ENCODE measurements at regions not wholly inside any gene's neighbourhood (a gene's known extent, or its start where the extent isn't known, plus 50 kb on each side); places are given as distances from the start of the nearest gene placed in this dataset.
A peak's percentile ranks its signal among the peaks of the same experiment; 100 is the strongest.

DNA sequence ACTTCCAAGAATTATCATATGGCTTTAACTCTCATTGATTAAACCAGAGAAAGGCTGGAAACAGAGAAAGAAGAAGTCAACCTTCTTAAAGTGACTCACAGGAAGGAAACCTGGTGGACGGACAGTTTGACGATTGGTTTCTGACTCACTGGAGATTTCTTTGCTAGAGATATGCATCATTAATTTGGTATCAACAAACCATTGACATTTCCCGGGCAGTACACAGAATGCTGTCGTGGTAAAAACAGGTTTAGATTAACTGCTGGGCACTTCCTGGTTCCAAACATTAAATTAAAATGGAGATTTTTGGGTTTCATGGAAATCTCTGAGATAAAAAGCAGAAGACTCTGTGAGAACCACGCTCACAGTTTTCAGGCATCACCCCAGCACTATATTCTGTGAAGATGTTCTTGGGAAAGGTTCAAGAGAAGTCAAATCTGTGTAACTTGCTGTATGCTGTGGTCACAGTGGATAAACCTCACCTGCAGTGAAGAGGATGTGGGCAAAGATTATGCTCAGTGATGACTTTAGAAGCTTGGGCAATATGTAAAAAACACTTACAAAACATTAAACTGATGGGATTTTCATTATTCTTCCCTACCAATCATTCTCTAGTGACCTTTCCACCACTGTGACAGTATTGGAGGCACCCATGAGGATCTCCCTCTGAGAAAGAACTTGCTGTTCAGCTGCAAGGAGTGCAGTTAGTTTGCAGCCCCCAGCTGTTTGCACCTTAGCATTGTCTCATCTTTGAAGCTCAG, 61.1 kb upstream of the CD44 start:
- Histone ChIP-seq H3K36me3 (ENCODE audit: insufficient read depth, low read length) (no peaks in the 10 kb centered on the region), H3K27ac (ENCODE audit: low read depth, low read length) (peak overlapping the region; percentile 85), H3K27me3 (ENCODE audit: insufficient read depth, low read length) (no peaks in the 10 kb centered on the region), H3K4me1 (ENCODE audit: control insufficient read depth, insufficient read depth, low read length, unreplicated experiment) (peaks cover 39% of the 10 kb centered on the region), H3K79me2 (ENCODE audit: control insufficient read depth, insufficient read depth, low read length, unreplicated experiment) (no peaks in the 10 kb centered on the region), H3K4me3 (ENCODE audit: low read depth, low read length) (no peak overlapping the region), H2AFZ (ENCODE audit: low read length, unreplicated experiment) (peak overlapping the region; percentile 56)

DNA sequence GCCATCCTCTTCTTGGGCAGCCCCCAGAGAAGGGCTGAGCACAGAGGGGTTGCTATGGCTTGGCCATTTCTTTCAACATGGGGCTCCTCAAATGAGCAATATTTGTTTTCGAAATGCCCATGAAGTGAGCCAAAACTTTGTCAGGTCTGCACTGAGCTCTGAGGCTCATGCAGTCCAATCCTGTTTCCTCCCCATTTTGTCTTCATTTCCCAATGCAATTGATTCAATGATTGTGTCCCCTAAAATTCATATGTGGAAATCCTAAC, 60.6 kb upstream of the CD44 start:
- peak overlapping the region; percentile 85 for H3K27ac ChIP-seq (ENCODE audit: low read depth, low read length)
- peaks cover 43% of the 10 kb centered on the region for H3K4me1 ChIP-seq (ENCODE audit: control insufficient read depth, insufficient read depth, low read length, unreplicated experiment)
- H3K27me3 ChIP-seq (ENCODE audit: insufficient read depth, low read length): no peaks in the 10 kb centered on the region
- no peak overlapping the region for H3K4me3 ChIP-seq (ENCODE audit: low read depth, low read length)
- no peaks in the 10 kb centered on the region for H3K36me3 ChIP-seq (ENCODE audit: insufficient read depth, low read length)
- no peaks in the 10 kb centered on the region for H3K79me2 ChIP-seq (ENCODE audit: control insufficient read depth, insufficient read depth, low read length, unreplicated experiment)
- H2AFZ ChIP-seq (ENCODE audit: low read length, unreplicated experiment): no peak overlapping the region

DNA sequence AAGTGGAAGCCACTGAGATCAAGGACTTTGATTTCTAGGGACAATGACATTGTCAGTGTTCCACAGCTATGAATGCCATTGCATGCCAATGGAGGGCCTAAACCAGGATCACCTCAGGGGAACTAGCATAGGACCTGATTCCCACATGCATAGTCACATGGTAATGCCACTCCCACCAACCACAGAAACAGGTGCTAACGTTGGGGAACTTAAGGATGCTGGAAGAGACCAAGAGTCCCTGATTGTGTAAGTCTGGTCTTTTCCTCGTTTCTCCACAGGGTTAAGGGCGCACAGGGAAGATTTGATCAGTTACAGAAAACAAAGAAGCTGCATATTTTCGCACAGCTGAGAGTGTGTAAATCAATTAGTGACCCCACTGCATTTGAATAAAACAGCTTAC, 59.4 kb upstream of the CD44 start:
- no peaks in the 10 kb centered on the region for H3K36me3 ChIP-seq (ENCODE audit: insufficient read depth, low read length)
- no peaks in the 10 kb centered on the region for H3K79me2 ChIP-seq (ENCODE audit: control insufficient read depth, insufficient read depth, low read length, unreplicated experiment)
- H3K27me3 ChIP-seq (ENCODE audit: insufficient read depth, low read length): no peaks in the 10 kb centered on the region
- no peak overlapping the region for H3K4me3 ChIP-seq (ENCODE audit: low read depth, low read length)
- H2AFZ ChIP-seq (ENCODE audit: low read length, unreplicated experiment): no peak overlapping the region
- no peak overlapping the region for H3K27ac ChIP-seq (ENCODE audit: low read depth, low read length)
- peaks cover 47% of the 10 kb centered on the region for H3K4me1 ChIP-seq (ENCODE audit: control insufficient read depth, insufficient read depth, low read length, unreplicated experiment)

DNA sequence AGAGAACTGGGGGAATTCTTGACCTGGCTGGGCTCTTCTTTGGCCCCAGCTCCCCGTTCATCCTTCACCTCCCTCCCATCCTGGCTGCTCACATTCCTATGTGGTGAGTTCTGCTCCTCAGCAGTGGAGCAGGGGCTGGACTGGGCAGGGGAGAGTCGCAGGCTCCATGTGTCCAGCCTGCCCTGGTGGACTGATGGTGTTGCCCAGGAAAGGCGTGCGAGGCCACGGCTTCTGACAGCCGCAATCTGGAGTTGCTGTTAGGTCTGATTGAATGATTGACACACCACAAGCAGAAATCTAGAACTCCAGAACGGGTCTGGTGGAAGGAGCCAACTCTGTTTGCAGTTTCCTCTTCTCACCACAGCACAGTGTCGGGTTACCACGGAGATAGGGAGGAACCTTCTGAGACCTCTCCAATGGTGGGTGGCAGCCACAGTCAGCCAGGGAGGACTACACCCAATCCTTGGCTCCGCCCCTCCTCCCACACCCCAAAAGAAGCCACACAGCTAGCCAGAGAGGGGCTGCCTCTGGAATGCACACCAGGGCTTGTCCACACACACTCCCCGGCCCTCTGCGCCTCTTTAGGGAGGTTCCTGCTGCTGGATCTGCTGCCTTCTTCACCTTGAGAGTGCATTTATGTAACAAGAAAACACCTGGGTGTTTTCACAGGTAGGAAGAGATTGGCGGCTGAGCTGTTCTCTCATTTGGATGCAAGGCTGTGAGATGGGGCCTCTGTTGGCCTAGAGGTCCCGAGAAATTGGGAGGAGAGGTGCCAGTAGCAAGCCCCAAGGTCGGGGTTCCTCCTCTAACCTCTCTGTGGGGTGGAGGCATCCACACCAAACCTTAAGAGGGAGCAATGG, 56.4 kb upstream of the CD44 start:
- peak overlapping the region; percentile 8 for H2AFZ ChIP-seq (ENCODE audit: low read length, unreplicated experiment)
- peaks cover 47% of the 10 kb centered on the region for H3K4me1 ChIP-seq (ENCODE audit: control insufficient read depth, insufficient read depth, low read length, unreplicated experiment)
- no peaks in the 10 kb centered on the region for H3K79me2 ChIP-seq (ENCODE audit: control insufficient read depth, insufficient read depth, low read length, unreplicated experiment)
- H3K27me3 ChIP-seq (ENCODE audit: insufficient read depth, low read length): no peaks in the 10 kb centered on the region
- H3K36me3 ChIP-seq (ENCODE audit: insufficient read depth, low read length): no peaks in the 10 kb centered on the region
- H3K27ac ChIP-seq (ENCODE audit: low read depth, low read length): peak overlapping the region; percentile 95
- H3K4me3 ChIP-seq (ENCODE audit: low read depth, low read length): peak overlapping the region; percentile 42

GRCh38 chr11:35083181-35083430, 55.9 kb upstream of the CD44 start:
- H2AFZ ChIP-seq (ENCODE audit: low read length, unreplicated experiment): peak overlapping the region; percentile 8
- peak overlapping the region; percentile 95 for H3K27ac ChIP-seq (ENCODE audit: low read depth, low read length)
- peak overlapping the region; percentile 42 for H3K4me3 ChIP-seq (ENCODE audit: low read depth, low read length)

DNA sequence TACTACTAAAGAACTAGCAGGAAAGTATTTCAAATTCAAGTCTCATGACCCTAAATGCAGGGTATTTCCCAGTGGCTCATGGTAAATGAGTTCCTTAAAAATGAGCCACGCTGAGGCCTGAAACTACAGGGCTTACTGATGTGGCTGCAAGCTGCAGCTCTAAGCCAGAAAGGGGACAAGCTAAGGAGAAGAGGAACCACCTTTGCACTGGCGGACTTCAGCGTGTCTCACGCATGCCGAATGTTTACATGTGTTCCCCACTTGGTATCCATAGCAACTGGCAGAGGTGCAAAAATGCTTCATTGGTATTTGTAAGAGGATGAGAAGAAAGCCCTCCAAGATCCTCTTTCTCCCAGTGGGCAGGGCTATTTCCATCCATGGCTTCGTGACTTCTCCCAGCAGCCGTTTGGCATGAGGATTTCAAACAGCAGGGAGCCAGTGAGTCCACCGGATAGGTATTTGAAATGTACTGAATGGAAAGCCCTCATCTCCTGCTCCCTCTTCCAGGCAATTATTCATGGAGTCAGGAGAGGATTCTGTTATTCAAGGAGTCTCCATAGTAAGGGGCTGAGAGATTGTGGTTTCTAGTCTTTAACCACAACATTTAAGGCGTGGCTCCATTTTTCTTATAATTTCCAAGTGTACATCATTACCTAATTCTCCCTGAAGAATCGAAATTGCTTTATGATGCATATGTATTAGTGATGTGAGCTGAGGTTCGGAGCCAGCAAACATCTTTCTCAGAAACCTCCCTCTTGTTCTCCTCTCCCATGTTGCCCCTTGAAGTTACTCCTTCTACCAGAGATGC, 55.3 kb upstream of the CD44 start:
- peak overlapping the region; percentile 95 for H3K27ac ChIP-seq (ENCODE audit: low read depth, low read length)
- no peaks in the 10 kb centered on the region for H3K79me2 ChIP-seq (ENCODE audit: control insufficient read depth, insufficient read depth, low read length, unreplicated experiment)
- no peaks in the 10 kb centered on the region for H3K27me3 ChIP-seq (ENCODE audit: insufficient read depth, low read length)
- H3K4me1 ChIP-seq (ENCODE audit: control insufficient read depth, insufficient read depth, low read length, unreplicated experiment): peaks cover 44% of the 10 kb centered on the region
- no peaks in the 10 kb centered on the region for H3K36me3 ChIP-seq (ENCODE audit: insufficient read depth, low read length)
- H2AFZ ChIP-seq (ENCODE audit: low read length, unreplicated experiment): peak overlapping the region; percentile 64
- H3K4me3 ChIP-seq (ENCODE audit: low read depth, low read length): peak overlapping the region; percentile 42; the same call in 1 of the 2 replicates

More at GRCh38 chr11:35083181-35083430, 55.9 kb upstream of the CD44 start:
- Histone ChIP-seq H3K79me2 (ENCODE audit: control insufficient read depth, insufficient read depth, low read length, unreplicated experiment) (no peaks in the 10 kb centered on the region), H3K4me1 (ENCODE audit: control insufficient read depth, insufficient read depth, low read length, unreplicated experiment) (peaks cover 48% of the 10 kb centered on the region), H3K27me3 (ENCODE audit: insufficient read depth, low read length) (no peaks in the 10 kb centered on the region), H3K36me3 (ENCODE audit: insufficient read depth, low read length) (no peaks in the 10 kb centered on the region)

- H3K36me3 ChIP-seq (ENCODE audit: insufficient read depth, low read length): no peaks in the 10 kb centered on the region
- H3K4me3 ChIP-seq (ENCODE audit: low read depth, low read length): no peak overlapping the region
- H3K4me1 ChIP-seq (ENCODE audit: control insufficient read depth, insufficient read depth, low read length, unreplicated experiment): peaks cover 39% of the 10 kb centered on the region
- peak overlapping the region; percentile 95; the same call in 1 of the 2 replicates for H3K27ac ChIP-seq (ENCODE audit: low read depth, low read length)
- H3K27me3 ChIP-seq (ENCODE audit: insufficient read depth, low read length): no peaks in the 10 kb centered on the region
- no peak overlapping the region for H2AFZ ChIP-seq (ENCODE audit: low read length, unreplicated experiment)
- no peaks in the 10 kb centered on the region for H3K79me2 ChIP-seq (ENCODE audit: control insufficient read depth, insufficient read depth, low read length, unreplicated experiment)
Observed at GRCh38 chr11:35084817-35085440, 54.0 kb upstream of the CD44 start.

GRCh38 chr11:35085531-35086165, 53.3 kb upstream of the CD44 start:
- H3K4me3 ChIP-seq (ENCODE audit: low read depth, low read length): no peak overlapping the region
- H3K79me2 ChIP-seq (ENCODE audit: control insufficient read depth, insufficient read depth, low read length, unreplicated experiment): no peaks in the 10 kb centered on the region
- H3K4me1 ChIP-seq (ENCODE audit: control insufficient read depth, insufficient read depth, low read length, unreplicated experiment): peaks cover 39% of the 10 kb centered on the region
- H3K27ac ChIP-seq (ENCODE audit: low read depth, low read length): no peak overlapping the region
- no peaks in the 10 kb centered on the region for H3K36me3 ChIP-seq (ENCODE audit: insufficient read depth, low read length)
- H2AFZ ChIP-seq (ENCODE audit: low read length, unreplicated experiment): no peak overlapping the region
- H3K27me3 ChIP-seq (ENCODE audit: insufficient read depth, low read length): no peaks in the 10 kb centered on the region

GRCh38 chr11:35087648-35088047, 51.3 kb upstream of the CD44 start:
- Histone ChIP-seq H3K79me2 (ENCODE audit: control insufficient read depth, insufficient read depth, low read length, unreplicated experiment) (no peaks in the 10 kb centered on the region), H3K4me1 (ENCODE audit: control insufficient read depth, insufficient read depth, low read length, unreplicated experiment) (peaks cover 29% of the 10 kb centered on the region), H3K27me3 (ENCODE audit: insufficient read depth, low read length) (no peaks in the 10 kb centered on the region), H3K36me3 (ENCODE audit: insufficient read depth, low read length) (no peaks in the 10 kb centered on the region), H3K4me3 (ENCODE audit: low read depth, low read length) (no peak overlapping the region), H2AFZ (ENCODE audit: low read length, unreplicated experiment) (no peak overlapping the region), H3K27ac (ENCODE audit: low read depth, low read length) (no peak overlapping the region)

DNA sequence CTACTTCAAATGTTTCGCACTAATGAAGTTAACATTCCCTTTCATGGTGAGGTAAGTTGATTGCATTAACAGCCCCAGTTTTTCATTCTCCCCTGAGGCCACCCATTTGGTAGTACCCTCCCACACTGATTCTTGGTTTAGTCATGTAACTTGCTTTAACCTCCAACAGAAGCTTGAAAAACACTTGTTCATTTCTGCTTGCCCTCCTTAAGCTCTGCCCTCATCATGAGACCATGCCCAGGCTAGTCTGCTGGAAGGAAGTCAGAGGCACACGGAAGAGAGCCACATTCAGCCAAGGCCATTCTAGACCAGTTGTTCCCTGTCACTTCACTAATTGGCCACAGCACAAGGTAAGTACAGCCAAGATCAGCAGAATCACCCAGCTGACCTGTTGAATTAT, 50.7 kb upstream of the CD44 start:
- H3K27me3 ChIP-seq (ENCODE audit: insufficient read depth, low read length): no peaks in the 10 kb centered on the region
- H2AFZ ChIP-seq (ENCODE audit: low read length, unreplicated experiment): no peak overlapping the region
- peaks cover 24% of the 10 kb centered on the region for H3K4me1 ChIP-seq (ENCODE audit: control insufficient read depth, insufficient read depth, low read length, unreplicated experiment)
- no peak overlapping the region for H3K4me3 ChIP-seq (ENCODE audit: low read depth, low read length)
- H3K79me2 ChIP-seq (ENCODE audit: control insufficient read depth, insufficient read depth, low read length, unreplicated experiment): no peaks in the 10 kb centered on the region
- H3K36me3 ChIP-seq (ENCODE audit: insufficient read depth, low read length): no peaks in the 10 kb centered on the region
- no peak overlapping the region for H3K27ac ChIP-seq (ENCODE audit: low read depth, low read length)
